Adrenal gland (tissue), 5 donors: ENCODE measurements at regions not wholly inside any gene's neighbourhood (a gene's known extent, or its start where the extent isn't known, plus 50 kb on each side); places are given as distances from the start of the nearest gene placed in this dataset.

Source experiments
- POLR2A ChIP-seq, 2 donors: fragments of 450-650 bp; IDR thresholded peaks; one replicate each; pipeline ENCODE4 v1.6.1; 2017; ENCODE audit warnings: antibody characterized with exemption in 2 of 2, mild to moderate bottlenecking in 2 of 2, moderate library complexity in 1 of 2
- TF ChIP-seq, protein P1 (sequence below), 6 experiments: fragments of 450-650 bp in 4 of 6; fragments of 200-600 bp in 2 of 6; sonication (generic) in 1 of 6; IDR thresholded peaks; 1 replicate in 5 of 6; 2 replicates in 1 of 6; pipeline versions ENCODE4 v1.5.1 to v1.8.0; 2016 to 2021; ENCODE audit warnings: antibody characterized with exemption in 6 of 6, mild to moderate bottlenecking in 2 of 6, moderate library complexity in 1 of 6
- donor health status: DM: no; HTN: no; CAD: no.

GRCh38 chr2:234594715-234595114 is 97.8 kb upstream of the ARL4C start:
- TF ChIP-seq, protein P1, sequence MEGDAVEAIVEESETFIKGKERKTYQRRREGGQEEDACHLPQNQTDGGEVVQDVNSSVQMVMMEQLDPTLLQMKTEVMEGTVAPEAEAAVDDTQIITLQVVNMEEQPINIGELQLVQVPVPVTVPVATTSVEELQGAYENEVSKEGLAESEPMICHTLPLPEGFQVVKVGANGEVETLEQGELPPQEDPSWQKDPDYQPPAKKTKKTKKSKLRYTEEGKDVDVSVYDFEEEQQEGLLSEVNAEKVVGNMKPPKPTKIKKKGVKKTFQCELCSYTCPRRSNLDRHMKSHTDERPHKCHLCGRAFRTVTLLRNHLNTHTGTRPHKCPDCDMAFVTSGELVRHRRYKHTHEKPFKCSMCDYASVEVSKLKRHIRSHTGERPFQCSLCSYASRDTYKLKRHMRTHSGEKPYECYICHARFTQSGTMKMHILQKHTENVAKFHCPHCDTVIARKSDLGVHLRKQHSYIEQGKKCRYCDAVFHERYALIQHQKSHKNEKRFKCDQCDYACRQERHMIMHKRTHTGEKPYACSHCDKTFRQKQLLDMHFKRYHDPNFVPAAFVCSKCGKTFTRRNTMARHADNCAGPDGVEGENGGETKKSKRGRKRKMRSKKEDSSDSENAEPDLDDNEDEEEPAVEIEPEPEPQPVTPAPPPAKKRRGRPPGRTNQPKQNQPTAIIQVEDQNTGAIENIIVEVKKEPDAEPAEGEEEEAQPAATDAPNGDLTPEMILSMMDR (IDR thresholded peaks at IDR 0.05), result no peak
- no peak for TF ChIP-seq POLR2A (IDR thresholded peaks at IDR 0.05)
